ENCODE measurements at regions not wholly inside any gene's neighbourhood (a gene's known extent, or its start where the extent isn't known, plus 50 kb on each side); places are given as distances from the start of the nearest gene placed in this dataset.

GRCh38 chr12:92502417-92503028, 200.3 kb upstream of the PLEKHG7 start:
- TF ChIP-seq RARB (CRISPR knock-in tag; IDR thresholded peaks at IDR 0.05) (no peak), POU6F1 (CRISPR knock-in tag; IDR thresholded peaks at IDR 0.05; ENCODE audit: borderline replicate concordance, low read depth) (no peak), ZFP30 (CRISPR knock-in tag; IDR thresholded peaks at IDR 0.05) (no peak), ARNTL (CRISPR knock-in tag; IDR thresholded peaks at IDR 0.05; ENCODE audit: borderline replicate concordance, low read depth) (no peak), ZC3H10 (CRISPR knock-in tag; IDR thresholded peaks at IDR 0.05) (no peak), TCF4 (CRISPR knock-in tag; IDR thresholded peaks at IDR 0.05; ENCODE audit: borderline replicate concordance) (no peak), ISL1 (CRISPR knock-in tag; IDR thresholded peaks at IDR 0.05) (no peak), ZNF70 (CRISPR knock-in tag; IDR thresholded peaks at IDR 0.05) (no peak), PPARA (CRISPR knock-in tag; IDR thresholded peaks at IDR 0.05; ENCODE audit: borderline replicate concordance) (no peak), ESRRG (CRISPR knock-in tag; IDR thresholded peaks at IDR 0.05) (no peak), BACH2 (CRISPR knock-in tag; IDR thresholded peaks at IDR 0.05; ENCODE audit: borderline replicate concordance) (no peak), SNAI2 (CRISPR knock-in tag; IDR thresholded peaks at IDR 0.05) (no peak), GLIS3 (CRISPR knock-in tag; IDR thresholded peaks at IDR 0.05) (no peak), ZNF565 (CRISPR knock-in tag; conservative IDR thresholded peaks at IDR 0.05; ENCODE audit: low read depth) (no peak), OSR1 (CRISPR knock-in tag; IDR thresholded peaks at IDR 0.05) (no peak)
- no peak for ATAC-seq

GRCh38 chr12:92496790-92497189, 206.0 kb upstream of the PLEKHG7 start:
- TF ChIP-seq ZNF70 (CRISPR knock-in tag; IDR thresholded peaks at IDR 0.05), result no peak
- TF ChIP-seq CSRNP3 (CRISPR knock-in tag; IDR thresholded peaks at IDR 0.05), result no peak
- no peak for TF ChIP-seq TSHZ2 (CRISPR knock-in tag; IDR thresholded peaks at IDR 0.05)
- no peak for TF ChIP-seq CREB5 (CRISPR knock-in tag; IDR thresholded peaks at IDR 0.05; ENCODE audit: low read depth)
- no peak for TF ChIP-seq ZFP30 (CRISPR knock-in tag; IDR thresholded peaks at IDR 0.05)
- no peak for TF ChIP-seq GLIS3 (CRISPR knock-in tag; IDR thresholded peaks at IDR 0.05)
- no peak for TF ChIP-seq PATZ1 (CRISPR knock-in tag; IDR thresholded peaks at IDR 0.05; ENCODE audit: borderline replicate concordance)
- no peak for TF ChIP-seq SNAI2 (CRISPR knock-in tag; IDR thresholded peaks at IDR 0.05)
- TF ChIP-seq TOX (CRISPR knock-in tag; IDR thresholded peaks at IDR 0.05; ENCODE audit: borderline replicate concordance), result no peak
- no peak for TF ChIP-seq ZNF8 (CRISPR knock-in tag; IDR thresholded peaks at IDR 0.05)
- no peak for TF ChIP-seq BACH2 (CRISPR knock-in tag; IDR thresholded peaks at IDR 0.05; ENCODE audit: borderline replicate concordance)
- TF ChIP-seq PPARA (CRISPR knock-in tag; IDR thresholded peaks at IDR 0.05; ENCODE audit: borderline replicate concordance), result no peak
- TF ChIP-seq ZNF565 (CRISPR knock-in tag; conservative IDR thresholded peaks at IDR 0.05; ENCODE audit: low read depth), result no peak
- no peak for TF ChIP-seq RARB (CRISPR knock-in tag; IDR thresholded peaks at IDR 0.05)
- no peak for TF ChIP-seq ZFP3 (CRISPR knock-in tag; IDR thresholded peaks at IDR 0.05)
- no peak for ATAC-seq

Measured in SK-N-SH treated with all-trans-retinoic acid at 6 μM for 48 hours (cell line).